B cell (primary cell): ENCODE measurements at regions not wholly inside any gene's neighbourhood (a gene's known extent, or its start where the extent isn't known, plus 50 kb on each side); places are given as distances from the start of the nearest gene placed in this dataset.

Source experiments
- EZH2 ChIP-seq: IDR thresholded peaks from 2 replicates; pipeline ENCODE4 v1.6.1; 2012; ENCODE audit warnings: borderline replicate concordance, low read depth, mild to moderate bottlenecking, moderate library complexity, low read length; ENCODE audit not compliant: insufficient read depth, poor library complexity, severe bottlenecking
- TF ChIP-seq, protein P1 (sequence below): fragments of 200-600 bp; IDR thresholded peaks from one replicate; pipeline ENCODE4 v1.8.0; 2022; ENCODE audit warnings: antibody characterized with exemption, mild to moderate bottlenecking

DNA sequence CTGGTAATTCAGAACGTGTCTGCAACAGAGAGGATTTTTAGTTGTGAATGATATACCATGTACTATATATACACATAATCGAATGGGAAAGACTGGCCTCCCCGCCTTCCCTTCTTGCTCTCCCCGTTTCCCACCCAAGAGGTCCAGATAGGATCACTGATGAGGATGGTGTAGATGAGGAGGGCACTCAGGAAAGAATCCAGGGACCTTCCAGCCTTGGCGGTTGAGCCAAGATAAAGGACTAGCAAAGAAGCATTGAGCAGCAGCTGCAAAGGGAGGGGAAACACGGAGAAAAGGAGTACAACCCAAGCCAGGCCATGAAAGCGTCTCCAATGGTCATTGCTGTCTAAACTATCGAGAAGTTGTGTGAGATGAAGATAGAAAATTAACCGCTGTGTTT is 84.0 kb upstream of the EXOC2 start:
- TF ChIP-seq, protein P1, sequence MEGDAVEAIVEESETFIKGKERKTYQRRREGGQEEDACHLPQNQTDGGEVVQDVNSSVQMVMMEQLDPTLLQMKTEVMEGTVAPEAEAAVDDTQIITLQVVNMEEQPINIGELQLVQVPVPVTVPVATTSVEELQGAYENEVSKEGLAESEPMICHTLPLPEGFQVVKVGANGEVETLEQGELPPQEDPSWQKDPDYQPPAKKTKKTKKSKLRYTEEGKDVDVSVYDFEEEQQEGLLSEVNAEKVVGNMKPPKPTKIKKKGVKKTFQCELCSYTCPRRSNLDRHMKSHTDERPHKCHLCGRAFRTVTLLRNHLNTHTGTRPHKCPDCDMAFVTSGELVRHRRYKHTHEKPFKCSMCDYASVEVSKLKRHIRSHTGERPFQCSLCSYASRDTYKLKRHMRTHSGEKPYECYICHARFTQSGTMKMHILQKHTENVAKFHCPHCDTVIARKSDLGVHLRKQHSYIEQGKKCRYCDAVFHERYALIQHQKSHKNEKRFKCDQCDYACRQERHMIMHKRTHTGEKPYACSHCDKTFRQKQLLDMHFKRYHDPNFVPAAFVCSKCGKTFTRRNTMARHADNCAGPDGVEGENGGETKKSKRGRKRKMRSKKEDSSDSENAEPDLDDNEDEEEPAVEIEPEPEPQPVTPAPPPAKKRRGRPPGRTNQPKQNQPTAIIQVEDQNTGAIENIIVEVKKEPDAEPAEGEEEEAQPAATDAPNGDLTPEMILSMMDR = no peak
- TF ChIP-seq EZH2 = no peak
